GM18861 (cell line): ENCODE measurements at regions not wholly inside any gene's neighbourhood (a gene's known extent, or its start where the extent isn't known, plus 50 kb on each side); places are given as distances from the start of the nearest gene placed in this dataset.
"Not testable (repeated sequence)": the region's sequence is repeated elsewhere in the genome, so short reads cannot be mapped to it uniquely, and the experiment has no call there.

Experiments
- ATAC-seq: cut with Tn5 transposase; IDR thresholded peaks from one replicate; pipeline ENCODE4 v1.9.1; 2021; ENCODE audit not compliant: unreplicated experiment

DNA sequence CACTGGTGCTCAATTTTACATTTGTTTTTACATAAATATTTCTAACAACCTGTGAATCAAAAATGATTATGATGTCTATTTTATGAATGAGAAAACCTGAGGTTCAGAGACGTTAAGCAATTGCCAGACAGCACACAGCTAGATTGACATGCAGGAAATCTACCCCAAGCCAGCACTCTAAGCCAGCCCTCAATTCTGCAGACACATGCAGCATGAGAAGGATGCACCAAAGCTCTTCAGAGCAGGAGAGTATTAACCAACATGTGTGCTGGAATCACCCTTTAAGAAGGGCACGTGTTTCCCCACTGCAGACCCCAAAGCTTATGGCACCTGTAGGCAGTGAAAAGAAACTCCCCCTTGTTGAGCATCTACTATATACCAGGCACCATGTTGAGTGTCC is 126.1 kb upstream of the ARHGEF3 start:
- ATAC-seq, result no peak

DNA sequence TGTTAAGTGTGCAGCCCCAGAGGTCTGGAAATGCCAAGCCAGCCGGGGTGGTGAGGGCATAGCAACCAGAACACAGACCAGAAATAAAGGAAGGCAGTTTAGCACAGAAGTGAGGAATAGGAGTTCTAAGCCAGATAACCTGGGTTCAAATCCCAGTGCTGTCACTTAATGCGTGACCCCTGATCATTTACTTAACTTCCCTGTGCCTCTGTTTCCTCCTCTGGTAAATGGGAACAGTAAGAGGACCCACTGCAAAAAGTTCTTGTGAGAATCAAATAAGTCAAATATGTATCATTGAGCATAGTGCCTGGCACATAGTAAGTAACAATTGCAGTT is 125.2 kb upstream of the ARHGEF3 start:
- no peak for ATAC-seq

DNA sequence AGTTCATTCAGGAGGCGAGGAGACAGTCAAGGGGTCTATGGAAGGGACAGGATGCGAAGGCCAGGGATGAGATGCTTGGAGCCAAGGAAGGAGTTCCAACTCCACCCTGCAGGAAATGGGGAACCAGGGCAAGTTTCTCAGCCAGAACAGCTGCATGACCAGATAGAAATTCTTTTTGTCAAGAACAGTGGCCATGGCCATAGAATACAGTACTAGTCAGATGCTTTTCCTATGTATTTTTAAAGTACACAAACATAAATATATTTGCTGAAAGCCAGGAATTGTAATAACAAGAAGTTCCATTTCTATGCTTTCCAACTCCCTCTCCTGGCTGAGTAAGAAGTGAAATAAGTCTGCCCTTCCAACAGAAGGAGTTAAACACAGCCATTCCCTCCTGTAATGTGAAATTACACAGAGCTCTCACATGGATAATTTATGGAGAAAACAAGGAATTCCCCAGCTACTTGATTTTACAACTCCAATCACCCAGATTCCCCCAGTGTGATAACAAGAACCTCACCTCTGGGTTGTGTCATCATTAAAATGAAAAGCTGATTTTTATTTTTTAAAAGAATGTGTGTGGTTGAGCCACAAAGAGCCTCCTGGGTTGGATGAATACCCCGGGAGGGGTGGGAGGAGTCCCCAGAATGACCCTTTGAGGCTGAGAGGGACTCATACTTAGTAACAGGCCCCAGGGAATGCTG is 124.6 kb upstream of the ARHGEF3 start:
- no peak for ATAC-seq

DNA sequence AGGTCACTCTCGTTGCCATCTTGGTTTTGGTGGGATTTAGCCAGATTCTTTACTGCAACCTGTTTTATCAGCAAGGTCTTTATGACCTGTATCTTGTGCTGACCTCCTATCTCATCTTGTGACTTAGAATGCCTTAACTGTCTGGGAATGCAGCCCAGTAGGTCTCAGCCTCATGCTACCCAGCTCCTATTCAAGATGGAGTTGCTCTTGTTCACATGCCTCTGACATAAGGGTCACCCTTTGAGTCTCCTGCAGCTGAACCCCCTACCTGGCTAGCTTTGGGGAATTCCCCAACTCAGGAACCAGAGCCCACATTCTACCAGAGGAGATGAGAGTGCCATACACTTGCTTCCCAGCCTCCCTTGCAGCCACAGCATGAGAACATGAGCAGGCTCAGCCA is 123.0 kb upstream of the ARHGEF3 start:
- not testable (repeated sequence) for ATAC-seq

DNA sequence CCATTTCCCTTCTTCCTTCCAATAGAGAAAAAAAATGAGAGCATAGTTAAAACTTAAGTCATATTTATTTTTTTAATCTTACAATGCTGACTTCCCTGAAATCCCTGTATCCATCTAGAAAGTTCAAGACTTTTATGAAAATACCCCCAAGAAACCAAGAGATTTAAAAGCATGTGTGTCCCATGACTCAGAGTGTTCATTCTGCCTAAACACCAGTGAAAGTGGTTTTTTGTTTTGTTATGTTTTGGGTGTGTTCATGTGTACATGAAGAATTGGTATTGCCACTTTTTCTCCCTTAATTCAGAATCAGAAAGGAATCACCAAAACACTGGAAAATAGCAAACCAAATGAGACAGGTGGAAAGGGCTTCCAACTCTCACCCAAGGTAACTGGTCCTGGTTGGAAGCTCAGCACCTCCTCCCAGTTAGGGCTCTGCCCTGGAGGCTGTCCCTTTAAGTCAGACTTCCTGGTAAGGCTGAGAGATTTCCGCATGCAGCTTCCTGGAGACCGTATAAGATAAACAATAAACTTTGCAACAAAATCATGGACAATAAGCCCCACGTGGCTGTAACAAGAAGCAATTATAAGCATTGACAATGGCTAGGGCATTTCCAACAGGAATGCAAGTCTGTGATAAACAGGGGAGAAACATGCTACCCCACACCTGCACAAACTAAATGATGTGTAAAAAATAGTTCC is 121.9 kb upstream of the ARHGEF3 start:
- ATAC-seq, result no peak

DNA sequence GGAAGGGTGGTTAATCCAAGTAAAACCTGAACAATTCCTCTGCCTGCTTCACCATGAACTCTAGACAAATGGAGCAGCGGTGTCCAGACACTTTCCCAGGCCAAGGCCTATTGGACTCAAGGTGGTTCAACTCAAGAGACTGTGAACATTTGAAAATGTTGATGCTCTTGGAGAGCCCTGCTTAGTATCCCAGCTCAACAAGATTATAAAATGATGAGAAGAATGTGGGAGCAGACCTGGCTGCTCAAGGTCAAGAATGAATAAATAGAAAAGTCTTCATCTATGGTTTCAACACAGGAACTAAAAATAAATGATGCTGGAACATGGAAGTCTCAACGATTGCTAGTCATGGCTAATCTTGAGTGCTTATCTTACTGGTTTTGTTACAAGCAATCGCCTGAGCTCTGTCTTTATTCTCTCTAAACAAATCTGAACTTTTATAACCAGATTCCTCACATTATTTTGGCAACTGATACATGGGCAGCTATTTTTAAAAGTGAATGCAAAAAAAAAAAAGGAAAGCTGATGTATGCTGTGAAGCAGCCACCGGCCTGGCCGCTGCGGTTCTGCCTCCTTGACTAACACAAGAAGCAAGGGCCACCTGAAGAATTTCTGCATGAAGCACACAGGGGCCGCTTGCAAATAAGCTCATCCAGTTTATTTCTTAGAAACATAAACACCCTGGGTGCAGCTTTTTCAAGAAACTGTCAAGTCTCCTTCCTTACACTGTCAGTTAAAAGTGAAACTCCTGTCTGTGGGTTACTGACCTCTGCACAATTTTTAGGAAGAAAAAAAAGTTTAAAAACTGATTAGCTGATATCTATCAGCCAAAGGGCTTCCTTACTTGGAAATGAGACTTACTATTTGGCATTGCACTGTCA is 120.1 kb upstream of the ARHGEF3 start:
- ATAC-seq, result no peak

DNA sequence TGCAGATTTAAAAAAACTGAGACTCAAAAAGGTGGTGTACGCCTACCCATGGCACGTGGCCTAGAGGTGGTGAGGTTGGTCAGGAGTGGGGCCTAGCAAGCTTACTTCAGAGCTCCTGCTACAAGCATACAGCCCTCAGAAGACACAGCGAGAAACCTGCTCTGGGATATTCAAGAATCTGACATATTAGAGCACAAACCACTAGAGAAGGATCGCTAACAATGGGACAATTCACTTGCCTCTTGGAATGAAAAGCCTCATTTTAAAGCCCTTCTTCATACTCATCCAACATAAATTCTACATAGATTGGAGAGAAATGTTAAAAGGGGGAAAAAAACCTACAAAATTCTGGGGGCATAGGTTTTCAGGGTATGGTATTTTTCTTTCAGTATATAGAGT is 118.0 kb upstream of the ARHGEF3 start:
- no peak for ATAC-seq

DNA sequence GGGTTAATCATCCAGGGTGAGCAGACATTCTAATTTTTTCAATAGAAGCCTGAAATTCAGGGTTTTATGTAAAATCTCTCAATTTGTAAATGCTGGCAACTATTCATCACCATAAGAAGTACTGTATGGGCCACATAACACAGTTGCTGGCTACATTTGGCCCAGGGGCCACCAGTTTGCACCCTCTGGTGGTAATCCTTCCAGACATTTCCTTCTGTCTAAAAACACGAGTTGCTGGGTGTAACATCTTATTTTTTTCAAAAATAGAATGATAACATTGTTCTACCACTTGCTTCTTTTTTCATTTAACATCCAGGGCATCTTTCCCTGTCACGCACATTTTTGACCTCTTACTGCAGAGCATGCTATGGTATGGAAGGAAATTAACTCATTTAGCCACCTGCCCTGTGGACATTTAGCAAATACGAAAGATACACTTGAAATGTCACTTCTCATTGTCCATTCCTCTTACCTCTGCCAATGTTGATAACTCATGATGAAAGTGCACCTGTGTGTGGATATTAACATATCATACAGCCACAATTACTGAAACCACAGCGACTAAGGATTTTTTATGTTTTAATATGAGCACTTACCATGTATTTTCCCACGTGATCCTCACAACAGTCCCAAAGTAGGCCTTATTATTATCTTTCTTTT is 117.5 kb upstream of the ARHGEF3 start:
- ATAC-seq, result no peak

DNA sequence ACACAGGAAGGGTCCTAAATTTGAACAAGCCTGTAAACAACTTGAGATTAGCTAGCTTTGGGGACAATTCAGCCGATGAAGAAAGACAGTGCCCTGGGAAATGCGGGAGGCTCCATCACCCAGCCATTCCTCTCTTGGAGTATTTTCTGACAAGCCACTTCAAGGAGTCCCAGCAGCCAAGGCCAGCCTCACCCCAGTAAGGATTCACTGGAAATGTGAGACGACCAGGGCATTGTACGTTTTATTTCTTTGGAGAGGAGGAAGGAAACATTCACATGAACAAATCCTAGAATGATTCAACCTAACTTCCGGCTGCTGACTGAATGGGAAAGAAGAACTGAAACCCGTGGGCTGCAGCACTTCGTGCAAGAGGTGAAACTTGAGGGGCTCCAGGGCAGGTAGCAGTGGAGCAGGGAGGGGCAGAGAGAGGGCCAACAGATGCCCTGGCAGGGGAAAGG is 116.4 kb upstream of the ARHGEF3 start:
- ATAC-seq, result peak; percentile 34

DNA sequence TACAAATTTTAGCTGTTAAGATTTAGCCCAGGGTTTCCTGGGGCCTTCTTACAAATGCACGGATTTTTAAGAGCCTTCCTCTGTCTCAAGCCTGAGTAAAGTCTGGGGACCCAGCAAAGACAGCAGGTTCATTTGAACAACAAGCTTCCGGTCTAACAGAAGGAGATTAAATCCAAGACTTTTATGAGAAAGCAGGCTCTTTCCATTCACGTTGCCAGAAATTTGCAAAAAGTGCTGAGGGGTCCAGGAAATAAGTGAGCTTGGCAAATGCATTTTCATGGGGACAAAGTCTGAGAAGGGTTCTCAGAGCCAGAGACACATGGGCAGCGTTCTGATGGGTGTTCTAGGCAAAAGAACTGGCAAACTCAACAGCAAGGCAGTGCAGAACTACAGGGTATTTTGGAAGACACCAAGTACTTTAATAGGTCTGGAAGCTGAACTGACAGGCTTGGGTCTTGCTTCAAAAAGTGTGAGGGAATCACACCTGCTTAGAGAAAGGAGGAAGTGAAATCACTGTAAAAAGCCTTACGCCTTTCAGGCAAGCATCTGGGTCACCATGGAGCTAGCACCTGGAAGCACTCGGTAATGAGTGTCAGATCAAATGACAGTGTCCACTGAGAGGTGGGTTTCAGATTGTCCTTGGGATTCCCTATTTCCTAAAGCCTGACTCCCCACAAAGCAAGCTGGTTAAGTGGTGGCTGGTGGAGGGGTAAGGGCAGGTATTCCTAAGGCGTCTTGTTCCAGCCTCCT is 115.8 kb upstream of the ARHGEF3 start:
- ATAC-seq, result peak; percentile 70

DNA sequence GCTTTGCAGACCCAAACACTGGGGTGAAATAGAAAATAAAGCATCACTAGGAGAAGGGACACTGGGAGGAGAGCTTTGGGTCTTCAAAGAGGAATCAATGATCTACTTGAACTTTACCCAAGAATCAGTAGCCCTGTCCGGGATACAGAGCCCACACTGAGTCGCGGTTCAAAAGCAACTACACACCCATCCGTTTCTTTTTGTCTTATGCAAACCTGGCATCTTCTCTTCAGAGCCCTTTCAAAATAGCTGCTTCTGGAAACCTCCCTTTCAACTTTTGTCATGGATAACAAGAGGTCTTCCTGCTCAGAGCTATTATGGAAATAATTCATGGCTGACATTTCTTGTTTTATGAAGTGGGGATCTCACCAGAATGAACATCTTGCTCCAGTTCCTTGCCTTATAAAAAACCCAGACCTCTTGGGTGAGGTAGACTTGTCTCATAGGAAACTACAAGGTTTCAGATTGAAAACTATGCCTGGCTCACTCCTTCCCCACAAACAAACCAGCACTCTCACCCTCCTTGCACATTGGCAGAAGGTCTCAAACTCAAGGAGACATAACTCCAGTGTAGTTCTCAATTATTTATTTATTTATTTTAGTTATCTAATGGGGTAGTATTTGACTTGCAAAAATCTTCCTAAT is 115.1 kb upstream of the ARHGEF3 start:
- no peak for ATAC-seq

DNA sequence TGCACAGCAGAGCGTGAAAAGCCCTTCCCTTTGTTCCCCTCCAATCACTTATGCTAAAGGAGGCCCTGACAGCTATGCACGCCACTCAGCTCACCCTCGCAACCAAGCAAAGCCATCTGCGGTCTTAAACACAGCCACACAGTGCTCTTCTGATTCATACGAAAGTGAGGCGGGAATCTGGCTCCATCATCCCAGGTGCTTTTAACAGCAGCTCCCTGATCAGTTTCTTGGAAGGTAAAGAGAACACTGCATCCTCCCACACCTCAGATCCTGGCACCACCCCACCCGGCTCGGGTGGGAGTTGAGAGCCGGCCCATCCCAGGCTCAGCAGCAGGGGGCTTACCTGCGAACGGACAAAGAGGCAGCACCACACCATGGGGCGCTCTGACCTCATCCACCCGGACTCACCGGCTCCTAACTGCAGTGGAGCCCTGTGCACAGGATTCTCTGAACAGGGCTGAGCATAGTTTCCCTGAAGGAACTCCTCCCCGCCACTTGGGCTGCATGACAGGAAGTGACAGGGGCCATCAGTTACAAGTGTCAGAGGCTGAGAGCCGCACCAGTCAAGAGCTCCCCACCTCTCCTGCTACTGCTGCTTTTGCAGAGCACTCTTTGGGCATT is 114.3 kb upstream of the ARHGEF3 start:
- peak; percentile 34 for ATAC-seq

DNA sequence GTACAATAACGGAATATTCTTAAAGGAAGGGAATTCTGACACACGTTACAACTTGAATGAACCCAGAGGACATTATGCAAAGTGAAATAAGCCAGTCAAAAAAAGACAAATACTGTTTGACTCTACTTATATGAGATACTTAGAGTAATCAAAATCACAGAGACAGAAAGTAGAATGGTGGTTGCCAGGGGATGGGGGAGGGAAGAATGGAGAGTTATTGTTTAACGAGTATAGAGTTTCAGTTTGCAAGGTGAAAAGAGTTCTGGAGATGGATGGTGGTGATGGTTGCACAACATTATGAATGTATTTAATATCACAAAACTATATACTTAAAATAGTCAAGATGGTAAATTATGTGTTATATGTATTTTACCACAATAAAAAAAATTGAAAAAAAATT is 112.9 kb upstream of the ARHGEF3 start:
- ATAC-seq, result no peak

DNA sequence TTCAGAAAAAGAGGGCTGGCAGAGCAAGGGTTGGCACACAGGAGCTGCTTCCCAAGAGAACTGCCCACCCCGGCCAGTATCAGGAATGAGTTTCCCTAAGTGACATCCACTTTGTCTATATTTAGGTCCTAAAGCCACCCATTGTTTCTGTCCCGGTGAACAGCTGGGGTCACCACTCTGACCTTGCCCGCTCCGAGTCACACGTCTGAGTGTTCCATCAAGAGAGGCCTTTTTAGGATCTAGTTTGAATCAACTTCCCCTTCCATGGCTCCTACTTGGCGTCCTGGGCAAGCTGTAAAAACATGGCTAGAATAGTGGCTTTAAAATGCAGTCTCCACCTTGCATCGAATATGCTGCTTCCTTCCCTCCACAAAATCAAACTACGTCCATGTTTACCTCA is 109.6 kb upstream of the ARHGEF3 start:
- no peak for ATAC-seq

DNA sequence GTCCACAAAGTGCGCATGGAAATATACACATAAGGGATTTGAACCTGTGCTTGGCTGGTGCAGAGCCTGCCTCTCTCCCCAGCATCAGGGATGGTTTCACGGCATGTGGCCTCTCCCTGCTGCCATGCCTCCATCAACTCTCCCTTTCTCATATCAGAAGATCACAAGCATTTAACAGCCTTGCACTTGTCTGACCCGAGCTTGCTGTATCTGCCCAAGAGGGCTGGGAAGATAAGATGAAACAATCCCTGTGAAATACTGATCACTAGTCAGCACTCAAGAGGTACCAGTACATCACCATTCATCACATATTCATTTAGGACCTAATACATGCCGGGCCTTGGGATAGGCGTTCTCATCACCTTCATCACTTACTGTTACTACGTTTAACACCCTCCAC is 107.6 kb upstream of the ARHGEF3 start:
- ATAC-seq, result no peak

DNA sequence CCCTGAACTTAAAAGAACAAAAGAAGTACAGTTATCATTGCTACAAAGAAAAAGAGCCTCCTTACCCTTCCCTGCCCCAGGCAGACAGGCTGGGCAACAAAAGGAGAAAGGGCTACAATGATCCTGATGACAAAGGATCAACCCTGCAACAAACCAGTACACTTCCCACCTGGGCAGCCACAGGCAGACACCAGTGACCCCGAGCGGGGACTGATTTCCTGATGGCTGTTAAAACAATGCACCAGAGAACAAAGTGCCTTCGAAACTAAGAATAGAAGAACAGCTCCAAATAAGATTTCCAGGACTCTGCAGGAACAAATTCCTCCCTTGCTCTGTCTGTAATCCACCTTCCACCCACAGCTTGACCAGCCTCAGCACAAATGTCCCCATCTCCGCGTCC is 106.3 kb upstream of the ARHGEF3 start:
- ATAC-seq, result no peak

DNA sequence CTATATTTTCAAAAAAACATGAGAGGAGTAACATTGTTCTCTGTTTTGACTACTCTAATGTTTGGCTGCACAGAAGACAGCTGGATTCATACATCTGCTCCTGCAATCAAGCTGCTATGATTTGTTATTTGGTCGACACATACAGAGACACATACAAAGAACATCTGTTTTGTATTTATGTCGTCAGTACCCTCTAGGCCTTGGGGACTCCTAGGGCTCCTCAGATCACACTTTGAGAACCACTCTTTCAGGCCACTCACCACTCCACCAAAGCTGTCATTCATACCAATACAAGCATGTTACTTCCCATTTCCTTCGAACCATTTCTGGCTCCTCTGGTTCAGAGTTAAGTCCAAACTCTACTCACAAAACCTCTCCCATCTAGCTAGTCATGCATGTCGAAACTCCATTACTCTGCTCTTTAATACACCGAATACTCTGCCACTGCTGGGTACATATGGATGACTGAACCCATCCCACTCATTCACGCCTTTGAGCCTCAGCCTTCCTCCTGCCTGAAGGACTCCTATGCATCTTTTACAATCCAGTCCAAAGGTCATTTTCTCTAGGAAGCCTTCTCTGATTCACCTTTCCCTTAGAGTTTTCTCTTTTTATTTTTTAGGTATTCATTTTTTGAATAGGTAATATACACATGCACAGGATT is 102.9 kb upstream of the ARHGEF3 start:
- ATAC-seq, result no peak

DNA sequence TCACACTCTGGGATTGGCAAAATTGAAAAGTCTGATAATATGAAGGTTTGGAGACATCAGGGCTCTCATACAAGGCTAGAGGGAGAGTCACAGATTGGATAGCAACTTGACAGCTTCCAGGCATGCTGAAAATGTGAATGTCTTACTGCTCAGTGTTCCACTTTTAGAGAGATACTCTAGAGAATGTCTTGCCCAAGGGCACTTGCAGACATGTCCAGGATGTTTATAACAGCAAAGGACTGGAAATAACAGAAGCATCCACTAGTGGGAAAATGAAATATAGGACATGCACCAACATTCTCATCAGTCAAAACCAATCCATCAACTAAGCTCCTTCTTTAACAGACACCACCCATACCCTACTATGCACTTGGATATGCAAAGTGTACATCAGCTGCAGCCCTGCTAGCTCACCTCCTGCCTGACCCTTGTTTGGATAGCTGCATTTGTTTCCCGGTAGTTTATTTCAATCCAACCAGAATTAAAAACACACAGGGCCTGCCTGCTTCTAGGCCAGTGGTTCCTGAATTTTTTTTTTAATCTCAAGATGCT is 101.6 kb upstream of the ARHGEF3 start:
- no peak for ATAC-seq
